ENCODE measurements at regions not wholly inside any gene's neighbourhood (a gene's known extent, or its start where the extent isn't known, plus 50 kb on each side); places are given as distances from the start of the nearest gene placed in this dataset.

GRCh38 chr2:235389626-235390025 is 104.2 kb upstream of the AGAP1 start:
- H3K9me3 Mint-ChIP-seq (ENCODE audit: low read depth): no peaks in the 10 kb centered on the region
- H3K27me3 Mint-ChIP-seq: peaks cover 9% of the 10 kb centered on the region
- DNase-seq (ENCODE audit: low spot score, unreplicated experiment): no peak
- no peak overlapping the region for H3K27ac Mint-ChIP-seq
- no peaks in the 10 kb centered on the region for H3K36me3 Mint-ChIP-seq (ENCODE audit: insufficient read depth)
- no peak overlapping the region for H3K4me3 Mint-ChIP-seq (ENCODE audit: low read depth)
- TF ChIP-seq CTCF (IDR thresholded peaks at IDR 0.05; ENCODE audit: unreplicated experiment): no peak
- H3K4me1 Mint-ChIP-seq (ENCODE audit: low read depth): no peaks in the 10 kb centered on the region

GRCh38 chr2:235390108-235390815 is 103.6 kb upstream of the AGAP1 start:
- Mint-ChIP-seq H3K36me3 (ENCODE audit: insufficient read depth) (no peaks in the 10 kb centered on the region), H3K27me3 (peaks cover 10% of the 10 kb centered on the region), H3K27ac (no peak overlapping the region), H3K4me3 (ENCODE audit: low read depth) (no peak overlapping the region), H3K9me3 (ENCODE audit: low read depth) (no peaks in the 10 kb centered on the region), H3K4me1 (ENCODE audit: low read depth) (no peaks in the 10 kb centered on the region)
- no peak for DNase-seq (ENCODE audit: low spot score, unreplicated experiment)
- no peak for TF ChIP-seq CTCF (IDR thresholded peaks at IDR 0.05; ENCODE audit: unreplicated experiment)

- TF ChIP-seq CTCF (IDR thresholded peaks at IDR 0.05; ENCODE audit: unreplicated experiment): no peak
- no peak for DNase-seq (ENCODE audit: low spot score, unreplicated experiment)
- no peak overlapping the region for H3K27ac Mint-ChIP-seq
- peaks cover 11% of the 10 kb centered on the region for H3K27me3 Mint-ChIP-seq
- no peaks in the 10 kb centered on the region for H3K9me3 Mint-ChIP-seq (ENCODE audit: low read depth)
- H3K4me3 Mint-ChIP-seq (ENCODE audit: low read depth): no peak overlapping the region
- H3K4me1 Mint-ChIP-seq (ENCODE audit: low read depth): no peaks in the 10 kb centered on the region
- H3K36me3 Mint-ChIP-seq (ENCODE audit: insufficient read depth): no peaks in the 10 kb centered on the region
Observed at GRCh38 chr2:235390816-235391194, 103.0 kb upstream of the AGAP1 start.

- Mint-ChIP-seq H3K27me3 (peaks cover 14% of the 10 kb centered on the region), H3K9me3 (ENCODE audit: low read depth) (no peaks in the 10 kb centered on the region), H3K27ac (no peak overlapping the region), H3K36me3 (ENCODE audit: insufficient read depth) (no peaks in the 10 kb centered on the region), H3K4me3 (ENCODE audit: low read depth) (no peak overlapping the region), H3K4me1 (ENCODE audit: low read depth) (no peaks in the 10 kb centered on the region)
- TF ChIP-seq CTCF (IDR thresholded peaks at IDR 0.05; ENCODE audit: unreplicated experiment): no peak
- DNase-seq (ENCODE audit: low spot score, unreplicated experiment): no peak
Observed at GRCh38 chr2:235391921-235392615, 101.8 kb upstream of the AGAP1 start.

- no peak for TF ChIP-seq CTCF (IDR thresholded peaks at IDR 0.05; ENCODE audit: unreplicated experiment)
- Mint-ChIP-seq H3K36me3 (ENCODE audit: insufficient read depth) (no peaks in the 10 kb centered on the region), H3K27ac (no peak overlapping the region), H3K27me3 (peaks cover 14% of the 10 kb centered on the region), H3K4me1 (ENCODE audit: low read depth) (no peaks in the 10 kb centered on the region), H3K4me3 (ENCODE audit: low read depth) (no peak overlapping the region), H3K9me3 (ENCODE audit: low read depth) (peaks cover under 1% of the 10 kb centered on the region)
- no peak for DNase-seq (ENCODE audit: low spot score, unreplicated experiment)
Observed at GRCh38 chr2:235394278-235394828, 99.5 kb upstream of the AGAP1 start.
